NOMO-1 (cell line): ENCODE measurements at regions not wholly inside any gene's neighbourhood (a gene's known extent, or its start where the extent isn't known, plus 50 kb on each side); places are given as distances from the start of the nearest gene placed in this dataset.
"Not testable (repeated sequence)": the region's sequence is repeated elsewhere in the genome, so short reads cannot be mapped to it uniquely, and the experiment has no call there.

Experiments used
- DNase-seq, 2 experiments: peaks; one replicate each; lab custom pipeline; 2025; ENCODE audit not compliant: unreplicated experiment in 2 of 2; lab: John Stamatoyannopoulos, UW

GRCh38 chr6:94902974-94903628 is 674.2 kb upstream of the MANEA start:
- DNase-seq = no peak

GRCh38 chr6:94899191-94899590 is 678.1 kb upstream of the MANEA start:
- DNase-seq = no peak

DNA sequence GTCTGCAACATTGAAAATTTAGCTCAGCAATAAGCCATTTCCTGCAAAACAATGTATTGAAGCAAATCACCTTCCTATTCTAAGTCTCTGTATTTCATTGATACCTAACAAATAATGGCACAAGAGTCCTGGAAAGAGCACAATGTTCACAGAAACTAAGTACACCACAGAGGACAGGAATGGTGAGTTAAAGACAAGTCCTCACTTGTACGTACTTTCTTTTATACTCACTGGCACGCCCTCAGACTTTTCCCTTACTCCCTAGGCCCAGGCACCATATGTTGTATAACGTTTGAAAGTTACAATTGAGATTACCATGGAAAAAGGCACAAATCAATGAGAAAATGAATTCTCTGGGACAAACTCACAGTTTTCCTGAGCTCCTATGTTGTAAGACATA is 683.0 kb upstream of the MANEA start:
- DNase-seq = no peak

GRCh38 chr6:94893327-94893726 is 684.0 kb upstream of the MANEA start:
- no peak for DNase-seq

DNA sequence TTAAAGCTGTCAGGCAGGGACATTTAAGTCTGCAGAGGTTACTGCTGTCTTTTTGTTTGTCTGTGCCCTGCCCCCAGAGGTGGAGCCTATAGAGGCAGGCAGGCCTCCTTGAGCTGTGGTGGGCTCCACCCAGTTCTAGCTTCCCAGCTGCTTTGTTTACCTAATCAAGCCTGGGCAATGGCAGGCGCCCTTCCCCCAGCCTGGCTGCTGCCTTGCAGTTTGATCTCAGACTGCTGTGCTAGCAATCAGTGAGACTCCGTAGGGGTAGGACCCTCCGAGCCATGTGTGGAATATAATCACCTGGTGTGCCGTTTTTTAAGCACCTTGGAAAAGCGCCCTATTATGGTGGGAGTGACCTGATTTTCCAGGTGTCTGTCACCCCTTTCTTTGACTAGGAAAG is 703.5 kb upstream of the MANEA start:
- DNase-seq = not testable (repeated sequence)

GRCh38 chr6:94862112-94862511 is 715.2 kb upstream of the MANEA start:
- no peak for DNase-seq

DNA sequence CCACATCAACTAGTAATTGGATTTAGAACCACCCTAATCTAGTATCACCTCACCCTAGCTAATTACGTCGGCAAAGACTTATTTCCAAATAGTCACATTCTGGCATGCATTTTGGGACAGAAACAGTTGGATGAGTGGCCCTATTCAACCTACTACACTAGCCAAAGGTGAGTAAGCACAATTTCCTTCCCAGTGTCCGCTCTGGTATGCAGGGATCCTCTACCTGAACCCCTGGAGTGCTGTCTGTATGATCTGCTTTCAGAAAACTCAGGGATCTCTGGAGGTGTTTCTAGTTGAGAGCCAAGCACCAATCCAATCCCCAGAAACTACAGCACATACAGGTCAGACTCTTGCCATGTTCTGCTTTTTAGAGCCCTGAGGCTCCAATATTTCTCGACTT is 717.4 kb upstream of the MANEA start:
- no peak for DNase-seq

DNA sequence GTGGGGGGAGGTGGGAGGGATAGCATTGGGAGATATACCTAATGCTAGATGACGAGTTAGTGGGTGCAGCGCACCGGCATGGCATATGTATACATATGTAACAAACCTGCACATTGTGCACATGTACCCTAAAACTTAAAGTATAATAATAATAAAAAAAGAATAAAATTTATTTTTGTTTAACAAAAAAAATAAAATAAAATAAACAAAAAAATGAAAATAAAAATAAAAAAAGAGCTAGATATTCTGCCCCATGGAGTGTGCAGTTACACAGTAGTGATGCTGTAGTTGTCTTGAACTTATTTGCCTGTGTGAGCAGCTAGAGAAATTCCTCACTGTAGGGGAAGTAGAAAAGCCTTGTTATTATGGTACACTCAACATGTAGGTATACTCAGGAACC is 720.3 kb upstream of the MANEA start:
- not testable (repeated sequence) for DNase-seq

DNA sequence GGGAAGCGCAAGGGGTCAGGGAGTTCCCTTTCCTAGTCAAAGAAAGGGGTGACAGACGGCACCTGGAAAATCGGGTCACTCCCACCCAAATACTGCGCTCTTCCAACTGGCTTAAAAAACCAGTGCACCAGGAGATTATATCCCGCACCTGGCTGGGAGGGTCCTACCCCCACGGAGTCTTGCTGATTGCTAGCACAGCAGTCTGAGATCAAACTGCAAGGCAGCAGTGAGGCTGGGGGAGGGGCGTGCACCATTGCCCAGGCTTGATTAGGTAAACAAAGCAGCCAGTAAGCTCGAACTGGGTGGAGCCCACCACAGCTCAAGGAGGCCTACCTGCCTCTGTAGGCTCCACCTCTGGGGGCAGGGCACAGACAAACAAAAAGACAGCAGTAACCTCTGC is 726.0 kb upstream of the MANEA start:
- DNase-seq = not testable (repeated sequence)

- DNase-seq = no peak
Observed at GRCh38 chr6:94845742-94846141, 731.6 kb upstream of the MANEA start.

DNA sequence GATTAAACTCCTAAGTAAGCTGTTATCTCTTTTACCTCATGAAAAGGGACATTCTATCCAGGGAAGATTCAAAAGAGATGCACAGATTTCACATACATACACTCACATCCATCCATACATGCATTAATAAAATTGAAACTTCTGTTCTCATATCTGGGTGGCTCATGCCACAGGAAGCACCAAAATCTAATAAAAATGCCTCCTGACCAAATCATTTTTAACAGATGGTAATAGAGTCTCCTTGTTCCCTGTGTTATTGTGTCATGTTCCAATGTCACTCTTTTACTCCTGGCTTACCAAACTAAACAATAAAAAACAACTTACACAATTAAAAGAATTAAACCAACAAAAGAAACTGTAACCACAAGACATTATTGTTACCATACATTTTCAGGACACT is 742.1 kb upstream of the MANEA start:
- no peak for DNase-seq

- DNase-seq = no peak
Observed at GRCh38 chr6:94813806-94814205, 763.5 kb upstream of the MANEA start.

DNA sequence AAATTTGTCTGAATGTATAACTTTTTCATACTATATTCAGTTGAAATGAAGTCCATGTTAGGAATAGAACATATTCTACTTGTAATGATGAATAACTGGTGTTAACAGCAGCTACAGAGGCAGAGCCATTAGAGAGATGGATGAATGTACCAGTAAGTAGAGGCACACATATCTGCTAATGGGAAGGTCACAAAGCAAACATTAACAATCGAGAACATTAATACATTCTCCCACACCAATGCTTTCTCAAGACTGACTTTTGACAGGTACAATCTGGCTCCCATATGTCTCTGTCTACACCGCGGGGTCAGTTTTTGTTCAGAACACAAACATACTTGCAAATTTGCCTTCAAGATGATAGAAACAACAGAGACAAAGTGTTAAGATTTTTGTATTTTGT is 776.0 kb upstream of the MANEA start:
- no peak for DNase-seq

DNA sequence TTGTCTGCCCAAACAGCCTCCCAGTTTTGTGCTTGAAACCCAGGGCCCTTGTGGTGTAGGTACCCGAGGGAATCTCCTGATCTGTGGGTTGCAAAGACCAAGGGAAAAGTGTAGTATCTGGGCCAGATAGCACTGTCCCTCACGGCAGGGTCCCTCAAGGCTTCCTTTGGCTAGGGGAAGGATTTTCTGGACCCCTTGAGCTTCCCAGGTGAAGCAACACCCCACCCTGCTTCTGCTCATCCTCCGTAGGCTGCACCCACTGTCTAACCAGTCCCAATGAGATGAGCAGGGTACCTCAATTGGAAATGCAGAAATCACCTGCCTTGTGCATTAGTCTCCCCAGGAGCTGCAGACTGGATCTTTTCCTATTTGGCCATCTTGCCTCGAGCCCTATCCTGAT is 791.8 kb upstream of the MANEA start:
- DNase-seq = no peak

DNA sequence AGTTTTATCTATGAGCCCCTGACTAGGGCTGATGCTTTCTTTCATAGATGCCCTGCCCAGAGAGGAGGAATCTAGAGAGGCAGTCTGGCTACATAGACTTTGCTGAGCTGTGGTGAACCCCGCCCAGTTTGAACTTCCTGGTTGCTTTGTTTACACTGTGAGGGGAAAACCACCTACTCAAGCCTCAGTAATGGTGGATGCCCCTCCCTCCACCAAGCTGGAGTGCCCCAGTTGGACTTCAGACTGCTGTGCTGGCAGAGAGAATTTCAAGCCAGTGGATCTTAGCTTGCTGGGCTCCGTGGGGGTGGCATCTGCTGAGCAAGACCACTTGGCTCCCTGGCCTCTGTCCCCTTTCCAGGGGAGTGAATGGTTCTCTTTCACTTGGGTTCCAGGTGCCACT is 792.3 kb upstream of the MANEA start:
- DNase-seq = not testable (repeated sequence)

DNA sequence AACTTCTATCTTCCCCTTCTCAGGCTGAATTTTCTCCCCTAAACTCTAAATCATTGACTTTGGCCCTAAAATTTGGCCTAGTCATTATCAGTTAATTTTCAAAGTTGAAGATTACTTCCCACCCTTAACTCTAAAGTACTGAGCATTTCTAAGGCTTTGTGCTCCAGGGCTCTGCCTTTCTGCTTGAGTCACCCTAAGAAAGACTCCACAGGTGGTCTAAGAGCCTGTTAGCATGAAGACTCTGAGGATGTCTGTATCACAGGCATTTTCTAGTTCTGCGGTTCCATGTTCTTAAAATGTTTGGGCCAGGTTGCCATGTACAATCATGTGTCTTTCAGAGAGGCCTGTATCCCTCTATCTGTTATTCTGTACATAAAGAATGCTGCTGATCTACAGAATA is 808.1 kb upstream of the MANEA start:
- no peak for DNase-seq

- peak in 1 of 2 experiments; percentile 10 for DNase-seq
Observed at GRCh38 chr6:94751641-94752329, 825.5 kb upstream of the MANEA start.

DNA sequence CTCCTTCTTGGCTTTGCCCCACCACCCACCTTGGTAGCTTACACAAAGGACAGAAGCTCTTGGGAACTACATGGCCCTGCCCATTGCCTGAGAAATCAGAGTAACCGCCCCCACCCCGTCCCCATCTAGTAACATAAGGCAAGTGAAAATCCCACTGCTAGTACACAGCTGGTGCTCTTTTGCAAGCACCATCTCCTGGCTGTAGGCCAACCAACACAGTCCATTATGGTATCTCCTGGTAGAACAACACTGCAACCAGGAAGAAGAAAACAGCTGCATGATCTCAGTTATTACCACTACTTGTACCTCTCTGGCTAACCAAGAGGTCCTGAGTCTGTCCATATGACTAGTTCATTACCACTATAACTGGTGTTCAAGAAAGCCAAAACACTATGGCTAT is 841.1 kb upstream of the MANEA start:
- DNase-seq = no peak

DNA sequence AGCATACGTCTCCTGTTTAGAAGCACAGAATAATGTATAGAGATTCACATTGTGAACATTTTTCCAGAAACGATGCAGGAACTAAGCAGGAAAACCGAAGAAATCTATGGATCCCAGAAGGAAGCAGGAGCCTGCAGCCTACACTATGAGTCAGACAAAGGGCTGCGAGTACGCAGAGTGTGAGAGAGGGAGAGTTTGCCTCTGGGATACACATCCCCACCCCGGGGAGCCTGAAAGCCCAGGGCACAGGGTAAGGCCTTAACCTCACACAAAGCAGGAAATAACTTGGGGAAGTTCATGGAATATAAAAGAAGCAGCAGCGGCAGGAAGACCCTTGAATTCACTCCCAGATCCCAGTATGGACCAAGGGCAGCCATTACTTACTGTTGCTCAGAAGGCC is 842.1 kb upstream of the MANEA start:
- DNase-seq = no peak

DNA sequence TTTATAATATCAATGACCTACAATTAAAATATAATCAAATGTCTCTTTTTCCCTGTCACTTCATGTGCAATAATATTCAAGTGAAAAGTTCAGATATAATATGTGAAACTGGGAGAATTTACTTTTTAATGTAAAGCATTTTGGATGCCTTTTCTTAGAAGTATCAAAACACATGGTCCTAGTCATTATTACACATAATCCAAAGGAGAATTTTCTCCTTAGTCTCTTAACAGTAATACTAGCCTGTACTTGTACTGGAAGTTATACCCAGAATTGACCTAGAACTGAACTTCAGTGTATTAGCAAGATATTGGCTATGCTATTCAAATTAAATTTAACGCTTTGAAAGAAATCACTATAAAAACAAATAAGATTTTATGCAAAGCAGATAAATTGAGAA is 842.6 kb upstream of the MANEA start:
- no peak for DNase-seq

DNA sequence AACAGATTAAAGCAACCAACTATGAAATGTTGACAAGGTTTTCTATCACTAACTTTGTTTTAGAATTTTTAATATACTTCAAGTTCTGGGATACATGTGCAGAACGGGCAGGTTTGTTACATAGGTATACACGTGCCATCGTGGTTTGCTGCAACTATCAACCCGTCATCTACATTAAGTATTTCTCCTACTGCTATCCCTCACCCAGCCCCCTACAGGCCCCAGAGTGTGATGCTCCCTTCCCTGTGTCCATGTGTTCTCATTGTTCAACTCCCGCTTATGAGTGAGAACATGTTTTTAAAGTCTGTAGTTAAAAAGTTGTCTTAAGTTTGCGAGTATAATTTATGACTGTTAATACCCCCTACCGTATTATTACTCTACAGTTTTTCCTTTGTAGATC is 844.3 kb upstream of the MANEA start:
- DNase-seq = no peak

DNA sequence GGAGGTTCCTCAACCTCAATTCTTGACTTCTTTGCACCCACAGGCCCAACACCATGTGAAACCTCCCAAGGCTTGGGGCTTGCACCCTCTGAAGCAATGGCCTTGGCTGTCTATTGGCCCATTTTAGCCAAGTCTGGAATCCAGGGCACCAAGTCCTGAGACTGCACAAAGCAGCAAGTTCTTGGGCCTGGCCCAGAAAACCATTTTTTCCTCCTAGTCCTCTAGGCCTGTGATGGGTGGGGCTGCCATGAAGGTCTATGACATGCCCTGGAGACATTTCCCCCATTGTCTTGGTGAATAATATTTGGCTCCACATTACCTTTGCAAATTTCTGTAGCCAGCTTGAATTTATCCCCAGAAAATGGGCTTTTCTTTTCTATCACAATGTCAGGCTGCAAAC is 849.6 kb upstream of the MANEA start:
- DNase-seq = no peak

DNA sequence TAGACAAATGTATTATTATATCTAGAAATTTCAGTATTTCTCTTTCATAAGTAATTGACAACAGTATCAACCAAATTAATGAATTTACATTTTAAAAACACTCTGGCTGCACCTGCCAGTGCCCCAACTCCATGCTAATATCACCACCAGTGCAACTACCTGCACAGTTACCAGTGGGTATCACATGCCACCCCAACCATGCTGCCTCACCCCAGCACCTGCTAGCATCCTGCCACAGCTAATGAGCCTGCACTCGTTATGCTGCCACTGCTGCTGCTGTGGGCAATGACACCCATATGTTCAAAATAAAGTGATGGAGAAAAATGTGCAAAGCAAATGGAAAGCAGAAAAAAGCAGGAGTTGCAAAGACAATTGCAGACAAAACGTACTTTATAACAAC is 855.9 kb upstream of the MANEA start:
- DNase-seq = no peak
